WTC11 (cell line): ENCODE measurements at regions not wholly inside any gene's neighbourhood (a gene's known extent, or its start where the extent isn't known, plus 50 kb on each side); places are given as distances from the start of the nearest gene placed in this dataset.

ENCODE experiments used
- ATAC-seq: fragments of 200-7000 bp; cut with Tn5 transposase; 2 replicates; pipeline ENCODE4 v1.10.0; 2021; ENCODE audit warnings: mild to moderate bottlenecking, moderate library complexity
- CTCF ChIA-PET: fragments of 300-600 bp; sonication (Branson Sonifier 250); formaldehyde crosslinking; loops from one replicate; lab custom pipeline; 2021; ENCODE audit warnings: antibody characterized with exemption; lab: Charles Lee
- POLR2A ChIA-PET: fragments of 350-600 bp; sonication (Branson Sonifier 250); formaldehyde crosslinking; loops from one replicate; lab custom pipeline; 2021; ENCODE audit warnings: antibody characterized with exemption; lab: Charles Lee
- DNase-seq: peaks from one replicate; pipeline ENCODE4 v3.0.0; 2021; ENCODE audit warnings: low spot score
- H3K27ac Mint-ChIP-seq: 2 replicates; pipeline ENCODE4 v1.8.0; 2021; ENCODE audit warnings: mixed read lengths
- H3K27me3 Mint-ChIP-seq: 2 replicates; pipeline ENCODE4 v1.8.0; 2021; ENCODE audit warnings: low read depth, mild to moderate bottlenecking, moderate library complexity, mixed read lengths
- H3K36me3 Mint-ChIP-seq: 2 replicates; pipeline ENCODE4 v1.8.0; 2021; ENCODE audit warnings: mixed read lengths
- H3K4me1 Mint-ChIP-seq: 2 replicates; pipeline ENCODE4 v1.8.0; 2022; ENCODE audit warnings: mixed read lengths
- H3K4me3 Mint-ChIP-seq: 2 replicates; pipeline ENCODE4 v1.8.0; 2021; ENCODE audit warnings: mild to moderate bottlenecking, moderate library complexity, mixed read lengths
- H3K9me3 Mint-ChIP-seq: 2 replicates; pipeline ENCODE4 v1.8.0; 2021; ENCODE audit warnings: mixed read lengths
- CBFB ChIP-seq: sonication (generic); formaldehyde crosslinking; IDR thresholded peaks from 2 replicates; pipeline ENCODE4 v1.8.1; 2022; ENCODE audit warnings: mild to moderate bottlenecking, low read depth, missing genetic modification reagents
- ELF4 ChIP-seq: sonication (generic); formaldehyde crosslinking; IDR thresholded peaks from 2 replicates; pipeline ENCODE4 v1.8.1; 2022; ENCODE audit warnings: low read depth, mild to moderate bottlenecking, moderate library complexity, missing genetic modification reagents
- MYBL2 ChIP-seq: sonication (generic); formaldehyde crosslinking; IDR thresholded peaks from 2 replicates; pipeline ENCODE4 v1.8.1; 2023; ENCODE audit warnings: mild to moderate bottlenecking, moderate library complexity, missing genetic modification reagents
- NR1H2 ChIP-seq: sonication (generic); formaldehyde crosslinking; IDR thresholded peaks from 2 replicates; pipeline ENCODE4 v1.9.0; 2021; ENCODE audit warnings: mild to moderate bottlenecking, moderate library complexity, missing genetic modification reagents
- RORB ChIP-seq: fragments of 250-450 bp; sonication (Bioruptor Pico); IDR thresholded peaks from 2 replicates; pipeline ENCODE4 v1.9.0; 2021; ENCODE audit warnings: mild to moderate bottlenecking
- TEAD4 ChIP-seq: sonication (generic); formaldehyde crosslinking; IDR thresholded peaks from 2 replicates; pipeline ENCODE4 v1.8.0; 2022; ENCODE audit warnings: mild to moderate bottlenecking, missing genetic modification reagents
- ZNF138 ChIP-seq: sonication (generic); formaldehyde crosslinking; conservative IDR thresholded peaks from 2 replicates; pipeline ENCODE4 v1.8.1; 2022; ENCODE audit warnings: mild to moderate bottlenecking, moderate library complexity, missing genetic modification reagents
- ZNF232 ChIP-seq: sonication (generic); formaldehyde crosslinking; IDR thresholded peaks from 2 replicates; pipeline ENCODE4 v1.8.0; 2022; ENCODE audit warnings: mild to moderate bottlenecking, missing genetic modification reagents
- ZNF263 ChIP-seq: sonication (generic); formaldehyde crosslinking; IDR thresholded peaks from 2 replicates; pipeline ENCODE4 v1.8.1; 2022; ENCODE audit warnings: low read depth, mild to moderate bottlenecking, moderate library complexity, missing genetic modification reagents
- ZNF396 ChIP-seq: fragments of 250-450 bp; sonication (Bioruptor Pico); IDR thresholded peaks from 2 replicates; pipeline ENCODE4 v1.8.0; 2021; ENCODE audit warnings: mild to moderate bottlenecking, moderate library complexity, borderline replicate concordance
- ZNF425 ChIP-seq: fragments of 250-450 bp; sonication (Bioruptor Pico); conservative IDR thresholded peaks from 2 replicates; pipeline ENCODE4 v1.9.0; 2021; ENCODE audit warnings: mild to moderate bottlenecking
- ZNF671 ChIP-seq: fragments of 250-450 bp; sonication (Bioruptor Pico); IDR thresholded peaks from 2 replicates; pipeline ENCODE4 v1.8.0; 2021; ENCODE audit warnings: mild to moderate bottlenecking
- TF ChIP-seq, protein P1 (sequence below): fragments of 200-600 bp; IDR thresholded peaks from 2 replicates; pipeline ENCODE4 v1.8.0; 2022; ENCODE audit warnings: antibody characterized with exemption
- TF ChIP-seq, protein P2 (sequence below): sonication (generic); formaldehyde crosslinking; IDR thresholded peaks from 2 replicates; pipeline ENCODE4 v1.8.1; 2023; ENCODE audit warnings: mild to moderate bottlenecking, missing genetic modification reagents
- TF ChIP-seq, protein P3 (sequence below): sonication (generic); formaldehyde crosslinking; IDR thresholded peaks from 2 replicates; pipeline ENCODE4 v1.8.0; 2023; ENCODE audit warnings: mild to moderate bottlenecking, missing genetic modification reagents

DNA sequence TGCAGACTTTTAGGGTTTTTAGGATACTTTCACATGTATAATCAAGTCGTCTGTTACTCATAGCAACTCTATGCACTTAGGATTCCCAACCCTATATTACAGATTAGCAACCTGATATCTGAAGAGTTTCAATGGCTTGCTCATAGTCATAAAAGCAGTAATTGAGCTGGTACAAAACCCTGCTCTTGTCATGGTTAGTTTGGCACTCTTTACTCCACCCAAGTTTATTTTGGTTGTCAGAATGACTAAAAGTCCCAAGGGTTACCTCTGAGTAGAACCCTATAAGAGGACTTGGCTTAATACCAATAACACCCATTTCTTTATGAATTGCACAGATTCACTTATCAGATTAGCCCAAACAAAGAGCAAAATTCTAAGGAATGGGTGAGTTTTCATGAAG, 550.6 kb downstream of the SOX6 start (continued):
- no peak for TF ChIP-seq ZNF671 (CRISPR knock-in tag)
- TF ChIP-seq, protein P1, sequence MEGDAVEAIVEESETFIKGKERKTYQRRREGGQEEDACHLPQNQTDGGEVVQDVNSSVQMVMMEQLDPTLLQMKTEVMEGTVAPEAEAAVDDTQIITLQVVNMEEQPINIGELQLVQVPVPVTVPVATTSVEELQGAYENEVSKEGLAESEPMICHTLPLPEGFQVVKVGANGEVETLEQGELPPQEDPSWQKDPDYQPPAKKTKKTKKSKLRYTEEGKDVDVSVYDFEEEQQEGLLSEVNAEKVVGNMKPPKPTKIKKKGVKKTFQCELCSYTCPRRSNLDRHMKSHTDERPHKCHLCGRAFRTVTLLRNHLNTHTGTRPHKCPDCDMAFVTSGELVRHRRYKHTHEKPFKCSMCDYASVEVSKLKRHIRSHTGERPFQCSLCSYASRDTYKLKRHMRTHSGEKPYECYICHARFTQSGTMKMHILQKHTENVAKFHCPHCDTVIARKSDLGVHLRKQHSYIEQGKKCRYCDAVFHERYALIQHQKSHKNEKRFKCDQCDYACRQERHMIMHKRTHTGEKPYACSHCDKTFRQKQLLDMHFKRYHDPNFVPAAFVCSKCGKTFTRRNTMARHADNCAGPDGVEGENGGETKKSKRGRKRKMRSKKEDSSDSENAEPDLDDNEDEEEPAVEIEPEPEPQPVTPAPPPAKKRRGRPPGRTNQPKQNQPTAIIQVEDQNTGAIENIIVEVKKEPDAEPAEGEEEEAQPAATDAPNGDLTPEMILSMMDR: no peak
- TF ChIP-seq, protein P2, sequence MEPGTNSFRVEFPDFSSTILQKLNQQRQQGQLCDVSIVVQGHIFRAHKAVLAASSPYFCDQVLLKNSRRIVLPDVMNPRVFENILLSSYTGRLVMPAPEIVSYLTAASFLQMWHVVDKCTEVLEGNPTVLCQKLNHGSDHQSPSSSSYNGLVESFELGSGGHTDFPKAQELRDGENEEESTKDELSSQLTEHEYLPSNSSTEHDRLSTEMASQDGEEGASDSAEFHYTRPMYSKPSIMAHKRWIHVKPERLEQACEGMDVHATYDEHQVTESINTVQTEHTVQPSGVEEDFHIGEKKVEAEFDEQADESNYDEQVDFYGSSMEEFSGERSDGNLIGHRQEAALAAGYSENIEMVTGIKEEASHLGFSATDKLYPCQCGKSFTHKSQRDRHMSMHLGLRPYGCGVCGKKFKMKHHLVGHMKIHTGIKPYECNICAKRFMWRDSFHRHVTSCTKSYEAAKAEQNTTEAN: no peak

DNA sequence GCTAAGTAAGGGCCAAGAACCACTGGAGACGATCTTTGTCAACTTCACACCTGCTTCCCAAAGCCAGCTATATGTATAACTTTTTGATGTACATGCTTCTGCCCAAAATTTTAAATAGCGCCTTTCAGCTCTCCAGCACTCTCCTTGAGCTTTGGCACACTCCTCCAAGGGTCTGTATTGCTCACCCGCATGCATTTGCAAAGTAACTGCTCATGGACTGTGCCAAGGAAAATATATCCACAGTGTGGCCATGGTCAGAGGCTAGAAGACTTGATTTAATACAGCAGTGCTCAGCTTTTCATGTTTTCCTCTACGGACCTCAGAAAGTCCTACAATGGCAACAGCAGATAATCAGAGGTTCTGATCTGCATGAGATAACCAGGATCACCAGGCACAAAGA, 550.1 kb downstream of the SOX6 start:
- H3K27ac Mint-ChIP-seq: no peak overlapping the region
- no peaks in the 10 kb centered on the region for H3K36me3 Mint-ChIP-seq
- ATAC-seq (no peak), DNase-seq (no peak)
- no peak overlapping the region for H3K4me3 Mint-ChIP-seq
- peaks cover 12% of the 10 kb centered on the region for H3K4me1 Mint-ChIP-seq
- H3K9me3 Mint-ChIP-seq: peaks cover 3% of the 10 kb centered on the region; the same call in 1 of the 2 replicates
- TF ChIP-seq, protein P3, sequence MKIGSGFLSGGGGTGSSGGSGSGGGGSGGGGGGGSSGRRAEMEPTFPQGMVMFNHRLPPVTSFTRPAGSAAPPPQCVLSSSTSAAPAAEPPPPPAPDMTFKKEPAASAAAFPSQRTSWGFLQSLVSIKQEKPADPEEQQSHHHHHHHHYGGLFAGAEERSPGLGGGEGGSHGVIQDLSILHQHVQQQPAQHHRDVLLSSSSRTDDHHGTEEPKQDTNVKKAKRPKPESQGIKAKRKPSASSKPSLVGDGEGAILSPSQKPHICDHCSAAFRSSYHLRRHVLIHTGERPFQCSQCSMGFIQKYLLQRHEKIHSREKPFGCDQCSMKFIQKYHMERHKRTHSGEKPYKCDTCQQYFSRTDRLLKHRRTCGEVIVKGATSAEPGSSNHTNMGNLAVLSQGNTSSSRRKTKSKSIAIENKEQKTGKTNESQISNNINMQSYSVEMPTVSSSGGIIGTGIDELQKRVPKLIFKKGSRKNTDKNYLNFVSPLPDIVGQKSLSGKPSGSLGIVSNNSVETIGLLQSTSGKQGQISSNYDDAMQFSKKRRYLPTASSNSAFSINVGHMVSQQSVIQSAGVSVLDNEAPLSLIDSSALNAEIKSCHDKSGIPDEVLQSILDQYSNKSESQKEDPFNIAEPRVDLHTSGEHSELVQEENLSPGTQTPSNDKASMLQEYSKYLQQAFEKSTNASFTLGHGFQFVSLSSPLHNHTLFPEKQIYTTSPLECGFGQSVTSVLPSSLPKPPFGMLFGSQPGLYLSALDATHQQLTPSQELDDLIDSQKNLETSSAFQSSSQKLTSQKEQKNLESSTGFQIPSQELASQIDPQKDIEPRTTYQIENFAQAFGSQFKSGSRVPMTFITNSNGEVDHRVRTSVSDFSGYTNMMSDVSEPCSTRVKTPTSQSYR: no peak
- TF ChIP-seq ZNF425 (CRISPR knock-in tag): no peak
- TF ChIP-seq CBFB (CRISPR knock-in tag): no peak
- TF ChIP-seq ZNF138: no peak
- no peak for TF ChIP-seq RORB (CRISPR knock-in tag)
- TF ChIP-seq, protein P1: no peak
- no peak for TF ChIP-seq ZNF232 (CRISPR knock-in tag)
- TF ChIP-seq TEAD4 (CRISPR knock-in tag): no peak
- TF ChIP-seq ZNF396 (CRISPR knock-in tag): no peak
- no peak for TF ChIP-seq NR1H2 (CRISPR knock-in tag)
- no peak for TF ChIP-seq MYBL2 (CRISPR knock-in tag)
- no peak for TF ChIP-seq ZNF263 (CRISPR knock-in tag)
- TF ChIP-seq ELF4 (CRISPR knock-in tag): no peak
- TF ChIP-seq, all 79 proteins: peak for 0
- CTCF ChIA-PET: interaction anchor here (1.2 kb wide), 1 partner anchor 13 kb away, joined by 4 read pairs; no protein-coding TSS in a partner anchor
- no peaks in the 10 kb centered on the region for H3K27me3 Mint-ChIP-seq
- POLR2A ChIA-PET: no interaction called here
